WTC11 (cell line): ENCODE measurements at regions not wholly inside any gene's neighbourhood (a gene's known extent, or its start where the extent isn't known, plus 50 kb on each side); places are given as distances from the start of the nearest gene placed in this dataset.
A peak's percentile ranks its signal among the peaks of the same experiment; 100 is the strongest.

Experiments used
- ATAC-seq: fragments of 200-7000 bp; cut with Tn5 transposase; 2 replicates; pipeline ENCODE4 v1.10.0; 2021; ENCODE audit warnings: mild to moderate bottlenecking, moderate library complexity
- CTCF ChIA-PET: fragments of 300-600 bp; sonication (Branson Sonifier 250); formaldehyde crosslinking; loops from one replicate; lab custom pipeline; 2021; ENCODE audit warnings: antibody characterized with exemption; lab: Charles Lee
- POLR2A ChIA-PET: fragments of 350-600 bp; sonication (Branson Sonifier 250); formaldehyde crosslinking; loops from one replicate; lab custom pipeline; 2021; ENCODE audit warnings: antibody characterized with exemption; lab: Charles Lee
- DNase-seq: peaks from one replicate; pipeline ENCODE4 v3.0.0; 2021; ENCODE audit warnings: low spot score
- H3K27ac Mint-ChIP-seq: 2 replicates; pipeline ENCODE4 v1.8.0; 2021; ENCODE audit warnings: mixed read lengths
- H3K27me3 Mint-ChIP-seq: 2 replicates; pipeline ENCODE4 v1.8.0; 2021; ENCODE audit warnings: low read depth, mild to moderate bottlenecking, moderate library complexity, mixed read lengths
- H3K36me3 Mint-ChIP-seq: 2 replicates; pipeline ENCODE4 v1.8.0; 2021; ENCODE audit warnings: mixed read lengths
- H3K4me1 Mint-ChIP-seq: 2 replicates; pipeline ENCODE4 v1.8.0; 2022; ENCODE audit warnings: mixed read lengths
- H3K4me3 Mint-ChIP-seq: 2 replicates; pipeline ENCODE4 v1.8.0; 2021; ENCODE audit warnings: mild to moderate bottlenecking, moderate library complexity, mixed read lengths
- H3K9me3 Mint-ChIP-seq: 2 replicates; pipeline ENCODE4 v1.8.0; 2021; ENCODE audit warnings: mixed read lengths
- ATF1 ChIP-seq: sonication (generic); formaldehyde crosslinking; IDR thresholded peaks from 2 replicates; pipeline ENCODE4 v1.8.1; 2023; ENCODE audit warnings: mild to moderate bottlenecking, moderate library complexity, missing genetic modification reagents
- ATF2 ChIP-seq: sonication (generic); formaldehyde crosslinking; IDR thresholded peaks from 2 replicates; pipeline ENCODE4 v1.8.1; 2022; ENCODE audit warnings: low read depth, missing genetic modification reagents, borderline replicate concordance
- CREM ChIP-seq: sonication (generic); formaldehyde crosslinking; IDR thresholded peaks from 2 replicates; pipeline ENCODE4 v1.8.1; 2022; ENCODE audit warnings: mild to moderate bottlenecking, missing genetic modification reagents, moderate library complexity
- FOXP1 ChIP-seq: sonication (generic); formaldehyde crosslinking; IDR thresholded peaks from 2 replicates; pipeline ENCODE4 v1.8.0; 2022; ENCODE audit warnings: missing genetic modification reagents, mild to moderate bottlenecking, moderate library complexity, borderline replicate concordance
- HMGA2 ChIP-seq: fragments of 250-450 bp; sonication (Bioruptor Pico); IDR thresholded peaks from 2 replicates; pipeline ENCODE4 v1.4.0; 2021; ENCODE audit warnings: mild to moderate bottlenecking, moderate library complexity
- JUN ChIP-seq: sonication (generic); formaldehyde crosslinking; IDR thresholded peaks from 2 replicates; pipeline ENCODE4 v1.8.0; 2023; ENCODE audit warnings: mild to moderate bottlenecking, missing genetic modification reagents
- NFE2L1 ChIP-seq: sonication (generic); formaldehyde crosslinking; IDR thresholded peaks from 2 replicates; pipeline ENCODE4 v1.8.1; 2023; ENCODE audit warnings: missing genetic modification reagents
- NFYB ChIP-seq: sonication (generic); formaldehyde crosslinking; conservative IDR thresholded peaks from 2 replicates; pipeline ENCODE4 v1.8.0; 2022; ENCODE audit warnings: low read depth, missing genetic modification reagents
- RELA ChIP-seq: sonication (generic); formaldehyde crosslinking; IDR thresholded peaks from 2 replicates; pipeline ENCODE4 v1.8.1; 2022; ENCODE audit warnings: missing genetic modification reagents, mild to moderate bottlenecking, borderline replicate concordance
- RORB ChIP-seq: fragments of 250-450 bp; sonication (Bioruptor Pico); IDR thresholded peaks from 2 replicates; pipeline ENCODE4 v1.9.0; 2021; ENCODE audit warnings: mild to moderate bottlenecking
- SMAD3 ChIP-seq: sonication (generic); formaldehyde crosslinking; IDR thresholded peaks from 2 replicates; pipeline ENCODE4 v1.8.0; 2022; ENCODE audit warnings: missing genetic modification reagents, mild to moderate bottlenecking, borderline replicate concordance
- SMAD4 ChIP-seq: sonication (generic); formaldehyde crosslinking; IDR thresholded peaks from 2 replicates; pipeline ENCODE4 v1.8.0; 2022; ENCODE audit warnings: mild to moderate bottlenecking, missing genetic modification reagents
- SP1 ChIP-seq: sonication (generic); formaldehyde crosslinking; conservative IDR thresholded peaks from 2 replicates; pipeline ENCODE4 v1.8.1; 2022; ENCODE audit warnings: missing genetic modification reagents
- TEAD4 ChIP-seq: sonication (generic); formaldehyde crosslinking; IDR thresholded peaks from 2 replicates; pipeline ENCODE4 v1.8.0; 2022; ENCODE audit warnings: mild to moderate bottlenecking, missing genetic modification reagents
- USF2 ChIP-seq: sonication (generic); formaldehyde crosslinking; IDR thresholded peaks from 2 replicates; pipeline ENCODE4 v1.8.1; 2023; ENCODE audit warnings: mild to moderate bottlenecking, missing genetic modification reagents, moderate library complexity
- ZMAT4 ChIP-seq: fragments of 250-450 bp; sonication (Bioruptor Pico); IDR thresholded peaks from 2 replicates; pipeline ENCODE4 v1.9.0; 2021; ENCODE audit warnings: mild to moderate bottlenecking
- ZNF281 ChIP-seq: sonication (generic); formaldehyde crosslinking; IDR thresholded peaks from 2 replicates; pipeline ENCODE4 v1.8.0; 2023; ENCODE audit warnings: mild to moderate bottlenecking, missing genetic modification reagents
- ZNF317 ChIP-seq: sonication (generic); formaldehyde crosslinking; IDR thresholded peaks from 2 replicates; pipeline ENCODE4 v1.8.1; 2023; ENCODE audit warnings: low read depth, mild to moderate bottlenecking, moderate library complexity, missing genetic modification reagents, borderline replicate concordance
- ZNF423 ChIP-seq: fragments of 250-450 bp; sonication (Bioruptor Pico); IDR thresholded peaks from 2 replicates; pipeline ENCODE4 v2.1.2; 2022; ENCODE audit warnings: mild to moderate bottlenecking, moderate library complexity
- ZNF671 ChIP-seq: fragments of 250-450 bp; sonication (Bioruptor Pico); IDR thresholded peaks from 2 replicates; pipeline ENCODE4 v1.8.0; 2021; ENCODE audit warnings: mild to moderate bottlenecking
- TF ChIP-seq, protein P1 (sequence below): sonication (generic); formaldehyde crosslinking; IDR thresholded peaks from 2 replicates; pipeline ENCODE4 v1.8.1; 2022; ENCODE audit warnings: mild to moderate bottlenecking, missing genetic modification reagents, moderate library complexity, borderline replicate concordance
- TF ChIP-seq, protein P2 (sequence below): fragments of 250-450 bp; sonication (Bioruptor Pico); IDR thresholded peaks from 2 replicates; pipeline ENCODE4 v2.1.2; 2022; ENCODE audit warnings: mild to moderate bottlenecking, moderate library complexity
- TF ChIP-seq, protein P3 (sequence below): sonication (generic); formaldehyde crosslinking; IDR thresholded peaks from 2 replicates; pipeline ENCODE4 v1.8.1; 2022; ENCODE audit warnings: mild to moderate bottlenecking, moderate library complexity, missing genetic modification reagents

DNA sequence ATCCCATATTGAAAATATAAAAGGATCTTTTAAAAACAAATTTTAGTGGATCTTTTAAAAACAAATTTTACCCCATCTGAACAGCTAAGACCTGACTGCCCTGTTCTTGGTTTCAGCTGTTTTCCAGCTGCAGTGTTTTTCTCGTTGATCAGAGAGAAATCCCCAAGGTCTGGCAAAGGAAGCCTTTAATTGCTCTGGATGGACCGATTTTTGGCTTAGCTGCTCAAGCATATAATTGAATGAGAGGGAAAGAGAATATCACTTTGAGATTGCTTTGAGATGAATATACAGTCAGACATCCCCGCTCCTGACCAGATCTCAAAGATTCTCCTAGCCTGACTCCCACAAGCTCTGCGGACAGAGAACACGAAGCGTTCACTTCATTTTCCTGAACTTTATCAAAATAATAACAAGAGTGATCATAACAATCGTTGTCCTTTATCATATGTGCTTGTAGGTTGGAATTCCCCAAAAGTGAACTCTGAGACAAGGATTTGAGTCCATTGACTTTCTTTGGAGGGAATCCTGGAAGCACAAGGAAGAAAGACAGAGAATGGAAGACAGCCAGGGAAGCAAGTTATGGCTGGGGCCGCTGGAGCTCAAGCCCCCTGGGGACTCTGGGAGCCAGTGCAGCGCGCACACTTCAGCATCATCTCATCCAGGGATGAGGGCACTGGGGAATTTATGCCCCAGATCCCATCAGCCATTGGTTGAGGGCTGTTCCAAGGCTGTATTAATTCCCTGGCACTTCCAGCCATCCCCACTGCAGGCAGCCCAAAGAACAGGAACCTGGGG lies 101.3 kb downstream of the SNX5 start (continued):
- TF ChIP-seq, protein P1, sequence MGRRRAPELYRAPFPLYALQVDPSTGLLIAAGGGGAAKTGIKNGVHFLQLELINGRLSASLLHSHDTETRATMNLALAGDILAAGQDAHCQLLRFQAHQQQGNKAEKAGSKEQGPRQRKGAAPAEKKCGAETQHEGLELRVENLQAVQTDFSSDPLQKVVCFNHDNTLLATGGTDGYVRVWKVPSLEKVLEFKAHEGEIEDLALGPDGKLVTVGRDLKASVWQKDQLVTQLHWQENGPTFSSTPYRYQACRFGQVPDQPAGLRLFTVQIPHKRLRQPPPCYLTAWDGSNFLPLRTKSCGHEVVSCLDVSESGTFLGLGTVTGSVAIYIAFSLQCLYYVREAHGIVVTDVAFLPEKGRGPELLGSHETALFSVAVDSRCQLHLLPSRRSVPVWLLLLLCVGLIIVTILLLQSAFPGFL (CRISPR knock-in tag), result no peak
- TF ChIP-seq SMAD3 (CRISPR knock-in tag), result no peak
- no peak for TF ChIP-seq FOXP1 (CRISPR knock-in tag)
- TF ChIP-seq ZMAT4 (CRISPR knock-in tag), result no peak
- TF ChIP-seq ATF1 (CRISPR knock-in tag), result no peak
- no peak for TF ChIP-seq SP1 (CRISPR knock-in tag)
- TF ChIP-seq ZNF671 (CRISPR knock-in tag), result no peak
- no peak for TF ChIP-seq ZNF423 (CRISPR knock-in tag)
- no peak for TF ChIP-seq USF2 (CRISPR knock-in tag)
- TF ChIP-seq NFE2L1 (CRISPR knock-in tag), result no peak
- TF ChIP-seq, protein P2, sequence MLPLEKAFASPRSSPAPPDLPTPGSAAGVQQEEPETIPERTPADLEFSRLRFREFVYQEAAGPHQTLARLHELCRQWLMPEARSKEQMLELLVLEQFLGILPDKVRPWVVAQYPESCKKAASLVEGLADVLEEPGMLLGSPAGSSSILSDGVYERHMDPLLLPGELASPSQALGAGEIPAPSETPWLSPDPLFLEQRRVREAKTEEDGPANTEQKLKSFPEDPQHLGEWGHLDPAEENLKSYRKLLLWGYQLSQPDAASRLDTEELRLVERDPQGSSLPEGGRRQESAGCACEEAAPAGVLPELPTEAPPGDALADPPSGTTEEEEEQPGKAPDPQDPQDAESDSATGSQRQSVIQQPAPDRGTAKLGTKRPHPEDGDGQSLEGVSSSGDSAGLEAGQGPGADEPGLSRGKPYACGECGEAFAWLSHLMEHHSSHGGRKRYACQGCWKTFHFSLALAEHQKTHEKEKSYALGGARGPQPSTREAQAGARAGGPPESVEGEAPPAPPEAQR (CRISPR knock-in tag), result no peak
- no peak for TF ChIP-seq CREM (CRISPR knock-in tag)
- no peak for TF ChIP-seq HMGA2

GRCh38 chr20:17866234-17867001 lies 102.2 kb downstream of the SNX5 start:
- CTCF ChIA-PET, result interaction anchor here (0.5 to 4.2 kb wide), 5 partner anchors 8 to 310 kb away, joined by 3 to 20 read pairs (median 4); partner anchors contain the start of gene RRBP1
- no peak for DNase-seq
- TF ChIP-seq ZNF281 (CRISPR knock-in tag) (no peak), HMGA2 (no peak), FOXP1 (CRISPR knock-in tag) (no peak), ZNF317 (no peak), RORB (no peak), SMAD3 (CRISPR knock-in tag) (no peak), NFYB (no peak), ATF2 (CRISPR knock-in tag) (no peak), SMAD4 (CRISPR knock-in tag) (no peak), RELA (CRISPR knock-in tag) (no peak), JUN (CRISPR knock-in tag) (no peak), TEAD4 (CRISPR knock-in tag) (no peak)
- TF ChIP-seq, protein P3, sequence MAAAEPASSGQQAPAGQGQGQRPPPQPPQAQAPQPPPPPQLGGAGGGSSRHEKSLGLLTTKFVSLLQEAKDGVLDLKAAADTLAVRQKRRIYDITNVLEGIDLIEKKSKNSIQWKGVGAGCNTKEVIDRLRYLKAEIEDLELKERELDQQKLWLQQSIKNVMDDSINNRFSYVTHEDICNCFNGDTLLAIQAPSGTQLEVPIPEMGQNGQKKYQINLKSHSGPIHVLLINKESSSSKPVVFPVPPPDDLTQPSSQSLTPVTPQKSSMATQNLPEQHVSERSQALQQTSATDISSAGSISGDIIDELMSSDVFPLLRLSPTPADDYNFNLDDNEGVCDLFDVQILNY (CRISPR knock-in tag), result no peak
- Mint-ChIP-seq H3K4me1 (peaks cover 47% of the 10 kb centered on the region), H3K4me3 (no peak overlapping the region), H3K27me3 (no peaks in the 10 kb centered on the region; the same call in 1 of the 2 replicates), H3K27ac (peak overlapping the region; percentile 2; the same call in 1 of the 2 replicates), H3K36me3 (no peaks in the 10 kb centered on the region), H3K9me3 (no peaks in the 10 kb centered on the region)
- no peak for ATAC-seq
- POLR2A ChIA-PET, result no interaction called here
